Kidney epithelial cell (primary cell): ENCODE measurements at regions not wholly inside any gene's neighbourhood (a gene's known extent, or its start where the extent isn't known, plus 50 kb on each side); places are given as distances from the start of the nearest gene placed in this dataset.
"Not testable (repeated sequence)": the region's sequence is repeated elsewhere in the genome, so short reads cannot be mapped to it uniquely, and the experiment has no call there.

Source experiments
- DNase-seq: peaks from one replicate; pipeline ENCODE4 v3.0.0-alpha.2; 2010; ENCODE audit warnings: low read depth
- H3K27me3 ChIP-seq: 2 replicates; pipeline ENCODE4 v1.6.0; 2011; ENCODE audit warnings: low read length; ENCODE audit not compliant: control insufficient read depth, insufficient read depth
- H3K36me3 ChIP-seq: 2 replicates; pipeline ENCODE4 v1.5.1; 2011; ENCODE audit warnings: low read length; ENCODE audit not compliant: control insufficient read depth, insufficient read depth
- H3K4me3 ChIP-seq: 2 replicates; pipeline ENCODE4 v1.5.1; 2011; ENCODE audit warnings: low read depth, mild to moderate bottlenecking, control low read depth, low read length
- TF ChIP-seq, protein P1 (sequence below): IDR thresholded peaks from 2 replicates; pipeline ENCODE4 v1.5.1; 2011; ENCODE audit warnings: mild to moderate bottlenecking, moderate library complexity, low read length, control low read depth, inconsistent platforms; ENCODE audit not compliant: insufficient read depth, poor library complexity, severe bottlenecking

DNA sequence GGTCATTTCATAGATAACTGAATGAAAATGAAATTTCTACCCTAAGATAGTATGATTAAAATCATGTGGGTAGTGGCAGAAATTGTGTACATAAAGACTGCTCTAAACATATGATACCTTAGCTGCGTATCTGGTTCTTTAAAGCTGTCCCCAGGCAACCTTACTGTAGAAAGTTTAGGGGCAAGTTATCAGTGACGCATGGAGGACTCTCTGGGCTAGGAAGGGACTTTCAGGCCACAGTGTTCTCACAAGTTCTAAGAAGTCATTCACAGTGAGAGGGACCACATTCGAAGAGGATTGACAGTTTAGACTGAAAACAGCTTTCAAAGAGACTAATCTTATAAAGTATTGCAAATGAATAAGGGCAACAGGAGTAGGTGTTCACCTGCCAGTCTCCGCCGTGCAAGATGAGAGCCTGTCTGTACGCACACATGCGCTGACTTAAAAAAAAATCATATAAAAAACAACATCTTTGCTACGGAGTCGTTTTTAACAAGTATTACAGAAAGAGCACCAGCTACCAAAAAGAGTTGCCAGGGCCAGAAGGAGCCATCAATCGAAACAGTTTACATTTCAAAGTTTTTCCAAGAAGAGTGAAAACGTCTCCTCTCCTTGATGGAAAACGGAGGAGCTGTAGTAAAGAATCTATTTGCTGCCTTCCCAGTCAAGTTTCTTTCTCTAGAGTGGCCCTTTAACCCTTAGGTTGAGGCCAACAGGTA lies 146.3 kb downstream of the CETN3 start:
- TF ChIP-seq, protein P1, sequence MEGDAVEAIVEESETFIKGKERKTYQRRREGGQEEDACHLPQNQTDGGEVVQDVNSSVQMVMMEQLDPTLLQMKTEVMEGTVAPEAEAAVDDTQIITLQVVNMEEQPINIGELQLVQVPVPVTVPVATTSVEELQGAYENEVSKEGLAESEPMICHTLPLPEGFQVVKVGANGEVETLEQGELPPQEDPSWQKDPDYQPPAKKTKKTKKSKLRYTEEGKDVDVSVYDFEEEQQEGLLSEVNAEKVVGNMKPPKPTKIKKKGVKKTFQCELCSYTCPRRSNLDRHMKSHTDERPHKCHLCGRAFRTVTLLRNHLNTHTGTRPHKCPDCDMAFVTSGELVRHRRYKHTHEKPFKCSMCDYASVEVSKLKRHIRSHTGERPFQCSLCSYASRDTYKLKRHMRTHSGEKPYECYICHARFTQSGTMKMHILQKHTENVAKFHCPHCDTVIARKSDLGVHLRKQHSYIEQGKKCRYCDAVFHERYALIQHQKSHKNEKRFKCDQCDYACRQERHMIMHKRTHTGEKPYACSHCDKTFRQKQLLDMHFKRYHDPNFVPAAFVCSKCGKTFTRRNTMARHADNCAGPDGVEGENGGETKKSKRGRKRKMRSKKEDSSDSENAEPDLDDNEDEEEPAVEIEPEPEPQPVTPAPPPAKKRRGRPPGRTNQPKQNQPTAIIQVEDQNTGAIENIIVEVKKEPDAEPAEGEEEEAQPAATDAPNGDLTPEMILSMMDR, result no peak
- no peaks in the 10 kb centered on the region for H3K36me3 ChIP-seq
- no peak for DNase-seq
- no peaks in the 10 kb centered on the region for H3K27me3 ChIP-seq
- H3K4me3 ChIP-seq, result no peak overlapping the region

DNA sequence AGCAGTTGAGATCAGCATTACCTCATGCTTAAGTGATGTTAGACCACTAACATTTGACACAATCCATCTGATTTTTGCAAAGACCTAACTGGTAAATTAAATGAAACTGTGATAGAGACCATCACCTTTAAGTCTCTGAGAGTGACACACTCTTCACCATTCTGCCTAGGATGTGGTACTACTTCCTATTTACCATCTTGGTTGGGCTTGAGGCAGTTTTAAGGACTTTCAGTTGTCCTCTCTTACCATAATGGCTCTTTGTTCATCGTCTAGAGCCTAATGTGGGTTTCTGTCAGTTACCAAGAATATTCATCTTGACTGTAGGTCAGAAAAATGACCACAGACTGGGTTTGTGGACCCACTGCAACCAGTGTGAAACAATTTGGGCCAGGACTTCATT lies 158.1 kb downstream of the CETN3 start:
- TF ChIP-seq, protein P1, result no peak
- Histone ChIP-seq H3K27me3 (no peaks in the 10 kb centered on the region), H3K36me3 (no peaks in the 10 kb centered on the region), H3K4me3 (no peak overlapping the region)
- no peak for DNase-seq

DNA sequence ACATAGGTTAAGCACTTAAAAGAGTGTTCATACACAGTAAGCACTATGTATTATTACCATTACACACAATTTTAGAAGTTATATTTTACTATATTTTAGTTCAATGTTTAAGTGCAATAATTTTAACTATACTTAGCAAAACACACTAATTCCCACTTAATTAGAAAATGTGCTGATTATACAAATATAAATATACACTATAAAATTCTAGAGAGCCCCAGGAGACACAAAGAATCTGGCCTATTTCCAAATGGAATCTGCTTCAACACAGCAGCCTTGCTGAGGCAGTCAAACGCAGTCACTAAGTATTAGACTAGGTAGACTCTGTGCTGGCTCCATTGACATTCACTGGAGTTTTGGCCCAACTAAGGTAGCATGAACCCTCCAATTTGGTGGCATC lies 160.9 kb downstream of the CETN3 start:
- TF ChIP-seq, protein P1, result no peak
- Histone ChIP-seq H3K27me3 (no peaks in the 10 kb centered on the region), H3K36me3 (no peaks in the 10 kb centered on the region), H3K4me3 (no peak overlapping the region)
- DNase-seq, result no peak

DNA sequence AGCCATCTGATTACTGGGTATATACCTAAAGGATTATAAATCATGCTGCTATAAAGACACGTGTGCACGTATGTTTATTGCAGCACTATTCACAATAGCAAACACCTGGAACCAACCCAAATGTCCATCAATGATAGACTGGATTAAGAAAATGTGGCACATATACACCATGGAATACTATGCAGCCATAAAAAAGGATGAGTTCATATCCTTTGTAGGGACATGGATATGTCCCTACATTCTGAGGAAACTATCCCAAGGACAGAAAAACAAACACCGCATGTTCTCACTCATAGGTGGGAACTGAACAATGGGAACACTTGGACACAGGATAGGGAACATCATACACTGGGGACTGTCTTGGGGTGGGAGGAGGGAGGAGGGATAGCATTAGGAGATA lies 165.7 kb downstream of the CETN3 start:
- not testable (repeated sequence) for H3K27me3 ChIP-seq, DNase-seq, H3K36me3 ChIP-seq, H3K4me3 ChIP-seq

DNA sequence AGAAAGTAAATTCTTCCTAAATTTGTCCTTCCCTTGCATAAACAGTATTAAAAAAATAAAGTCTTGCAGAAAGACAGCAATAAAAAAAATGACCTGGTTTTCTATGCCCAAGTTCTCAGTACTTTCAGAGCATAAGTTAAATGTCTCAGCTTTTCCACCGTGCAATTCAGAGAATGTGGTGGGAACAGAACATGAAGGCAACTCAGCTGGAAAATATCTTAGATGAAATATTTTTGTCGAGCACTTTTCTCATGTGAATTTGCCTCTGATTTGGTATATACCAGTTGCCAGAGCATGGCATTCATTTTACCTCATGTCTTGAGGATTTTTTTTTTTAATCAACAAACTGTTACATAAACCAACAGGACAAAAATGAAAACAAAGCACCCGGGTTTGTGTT lies 176.1 kb downstream of the CETN3 start:
- no peak for DNase-seq
- TF ChIP-seq, protein P1, result no peak
- no peaks in the 10 kb centered on the region for H3K36me3 ChIP-seq
- H3K27me3 ChIP-seq, result no peaks in the 10 kb centered on the region
- H3K4me3 ChIP-seq, result no peak overlapping the region

DNA sequence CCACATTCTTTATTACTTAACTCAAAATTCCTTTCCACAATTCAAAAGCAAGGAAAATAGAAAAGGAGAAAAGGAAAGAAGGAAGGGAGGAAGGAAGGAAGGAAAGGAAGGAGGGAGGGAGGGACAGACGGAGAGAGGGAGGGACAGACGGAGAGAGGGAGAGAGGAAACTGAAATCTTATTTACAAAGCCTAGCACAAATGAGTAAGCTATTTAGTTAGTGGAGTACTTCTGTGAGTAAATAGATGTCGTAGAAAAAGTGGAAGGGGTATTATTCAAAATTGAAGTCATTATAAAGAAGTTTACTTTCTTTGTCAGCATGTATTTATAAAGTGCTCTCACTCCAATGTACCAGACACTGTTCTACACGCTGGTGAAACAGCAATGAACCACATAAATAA lies 177.9 kb downstream of the CETN3 start:
- DNase-seq, result no peak

More for the DNA sequence above, 177.9 kb downstream of the CETN3 start:
- H3K36me3 ChIP-seq, result no peaks in the 10 kb centered on the region
- H3K4me3 ChIP-seq, result no peak overlapping the region
- H3K27me3 ChIP-seq, result no peaks in the 10 kb centered on the region
- TF ChIP-seq, protein P1, result no peak
